Putamen (tissue), 1 donor: ENCODE measurements at regions not wholly inside any gene's neighbourhood (a gene's known extent, or its start where the extent isn't known, plus 50 kb on each side); places are given as distances from the start of the nearest gene placed in this dataset.

ENCODE experiments used
- DNase-seq: peaks from one replicate; pipeline ENCODE4 v3.0.0-alpha.2; 2016; ENCODE audit warnings: low spot score

GRCh38 chr9:91098203-91098850 is 263.4 kb downstream of the AUH start:
- DNase-seq: no peak

GRCh38 chr9:91099436-91099835 is 262.3 kb downstream of the AUH start:
- no peak for DNase-seq

- DNase-seq: no peak
Measured at GRCh38 chr9:91100878-91101450, 260.8 kb downstream of the AUH start.

- no peak for DNase-seq
Measured at GRCh38 chr9:91101611-91102168, 260.0 kb downstream of the AUH start.

- DNase-seq: no peak
Measured at GRCh38 chr9:91102269-91102668, 259.4 kb downstream of the AUH start.

DNA sequence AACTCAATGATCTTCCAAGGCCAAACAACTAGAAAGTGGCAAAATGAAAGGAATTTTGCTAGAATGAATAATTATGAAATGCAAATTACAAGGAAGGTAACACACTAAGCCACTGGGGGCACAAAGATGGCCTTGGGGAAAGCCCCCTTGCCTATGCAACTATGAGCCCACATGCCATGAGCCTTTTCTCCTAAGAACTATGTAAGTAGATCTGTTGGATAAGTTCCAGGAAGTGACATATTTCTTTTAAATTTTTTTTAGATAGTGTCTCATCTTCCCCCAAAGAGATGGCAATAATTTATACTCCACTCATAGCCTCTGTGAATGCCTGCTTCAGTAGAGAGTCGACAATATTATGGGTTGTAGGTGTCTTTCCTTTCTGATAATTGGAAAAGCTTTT is 257.8 kb downstream of the AUH start:
- no peak for DNase-seq

DNA sequence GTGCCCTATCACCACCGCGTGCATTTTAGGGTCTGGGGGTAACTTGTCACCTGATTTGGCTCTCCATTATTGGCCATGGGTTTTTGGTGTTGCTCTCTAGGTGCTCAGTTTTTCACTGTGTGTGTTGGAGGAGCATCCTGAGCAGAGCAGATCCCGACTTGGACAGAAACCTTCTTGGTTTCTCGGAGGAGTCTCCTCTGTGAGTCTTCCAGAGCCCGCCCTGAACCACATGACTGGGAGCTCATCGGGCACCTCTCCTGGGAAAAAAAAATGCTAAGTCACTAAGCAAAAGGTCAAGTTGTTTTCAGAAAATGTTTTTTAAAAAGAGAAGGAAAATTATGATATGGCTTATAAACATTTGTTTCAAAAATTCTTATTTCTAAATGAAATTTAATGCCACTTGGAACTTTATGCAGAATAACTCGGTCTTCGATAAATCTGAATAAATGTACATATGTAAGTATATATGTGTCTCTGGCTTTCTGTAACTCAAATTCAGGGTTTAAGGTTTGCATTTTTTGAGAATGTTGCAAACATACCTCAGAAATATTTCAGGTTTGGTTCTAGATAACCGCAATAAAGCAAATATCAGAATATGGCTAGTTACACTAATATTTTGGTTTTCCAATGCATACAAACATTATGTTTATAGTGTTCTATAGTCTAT is 255.2 kb downstream of the AUH start:
- DNase-seq: no peak

GRCh38 chr9:91111226-91111625 is 250.5 kb downstream of the AUH start:
- DNase-seq: no peak

DNA sequence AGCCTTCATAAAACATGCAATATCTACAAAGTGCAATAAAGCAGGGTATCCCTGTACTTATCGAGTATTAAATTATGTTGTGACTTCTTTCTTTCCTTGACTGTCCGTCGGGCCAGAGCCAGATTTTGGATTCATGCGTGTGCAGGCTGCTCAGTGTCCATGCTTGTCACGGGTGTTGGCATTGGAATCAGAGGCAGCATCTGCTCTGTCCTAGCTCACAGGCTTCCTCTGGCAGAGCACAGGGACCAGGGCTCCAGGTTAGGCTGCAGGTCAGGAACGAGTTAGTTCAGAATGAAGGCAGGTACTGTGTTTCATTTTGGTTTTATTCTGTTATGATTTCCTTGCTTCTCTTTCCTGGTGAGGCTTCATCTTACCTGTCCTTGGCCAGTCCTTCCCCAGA is 249.8 kb downstream of the AUH start:
- DNase-seq: no peak

GRCh38 chr9:91113016-91113415 is 248.7 kb downstream of the AUH start:
- no peak for DNase-seq

GRCh38 chr9:91114450-91114849 is 247.3 kb downstream of the AUH start:
- no peak for DNase-seq

DNA sequence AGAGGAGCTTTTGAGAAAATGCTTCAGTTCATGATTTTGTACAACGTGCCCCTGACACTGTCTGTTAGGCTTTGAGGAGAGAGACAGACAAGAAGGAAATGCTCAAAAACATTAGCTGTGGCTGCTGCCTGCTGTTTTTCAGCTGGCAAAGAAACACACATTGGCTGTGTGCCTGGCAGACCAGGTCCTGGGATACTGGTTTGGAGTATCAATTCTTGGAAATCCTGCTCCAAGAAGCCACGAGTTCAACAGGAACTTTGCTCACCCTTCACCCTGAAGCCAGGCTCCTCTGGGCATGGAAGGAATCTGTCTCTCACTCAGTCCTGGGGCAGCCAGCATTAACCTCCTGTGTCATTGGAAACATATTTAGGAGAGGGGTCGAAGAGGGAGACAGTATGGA is 245.5 kb downstream of the AUH start:
- DNase-seq: no peak

DNA sequence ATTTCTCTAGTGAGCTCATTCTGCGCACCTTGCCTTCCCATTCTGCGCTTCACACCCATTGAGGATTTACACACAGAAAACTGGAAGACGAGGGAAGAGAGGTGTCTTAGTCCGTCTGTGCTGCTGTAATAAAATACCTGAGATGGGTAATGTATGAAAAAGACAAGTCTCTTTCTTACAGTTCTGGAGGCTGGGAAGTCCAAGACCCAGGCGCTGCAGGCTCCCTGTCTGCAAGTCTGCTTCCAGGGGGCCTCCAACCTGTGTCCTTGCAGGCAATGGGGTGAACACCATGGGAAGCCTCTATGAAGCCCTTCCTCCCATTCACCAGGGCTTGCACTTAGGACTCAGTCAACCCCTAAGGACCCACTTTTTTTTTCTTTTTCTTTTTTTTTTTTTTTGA is 245.0 kb downstream of the AUH start:
- no peak for DNase-seq

DNA sequence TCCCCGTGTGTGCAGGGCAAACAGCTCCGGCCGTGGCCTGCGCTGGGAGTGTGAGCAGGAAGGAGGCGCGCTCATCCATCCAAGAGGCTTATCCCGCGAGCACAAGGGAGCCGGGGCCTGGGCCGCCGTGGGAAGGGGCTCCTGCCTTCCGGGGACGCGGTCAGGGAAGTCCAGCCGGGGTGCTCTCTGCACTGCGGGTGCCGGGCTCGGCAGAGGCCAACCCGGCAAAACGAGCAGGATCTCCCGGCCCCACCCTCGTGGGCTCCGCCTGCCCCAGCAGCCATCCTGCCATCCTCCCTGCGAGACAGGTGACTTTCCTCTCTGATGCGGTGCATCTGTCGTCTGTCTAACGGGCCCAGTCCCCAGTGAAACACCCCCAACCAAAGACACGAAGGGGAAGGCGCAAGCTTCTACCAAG is 244.2 kb downstream of the AUH start:
- no peak for DNase-seq

DNA sequence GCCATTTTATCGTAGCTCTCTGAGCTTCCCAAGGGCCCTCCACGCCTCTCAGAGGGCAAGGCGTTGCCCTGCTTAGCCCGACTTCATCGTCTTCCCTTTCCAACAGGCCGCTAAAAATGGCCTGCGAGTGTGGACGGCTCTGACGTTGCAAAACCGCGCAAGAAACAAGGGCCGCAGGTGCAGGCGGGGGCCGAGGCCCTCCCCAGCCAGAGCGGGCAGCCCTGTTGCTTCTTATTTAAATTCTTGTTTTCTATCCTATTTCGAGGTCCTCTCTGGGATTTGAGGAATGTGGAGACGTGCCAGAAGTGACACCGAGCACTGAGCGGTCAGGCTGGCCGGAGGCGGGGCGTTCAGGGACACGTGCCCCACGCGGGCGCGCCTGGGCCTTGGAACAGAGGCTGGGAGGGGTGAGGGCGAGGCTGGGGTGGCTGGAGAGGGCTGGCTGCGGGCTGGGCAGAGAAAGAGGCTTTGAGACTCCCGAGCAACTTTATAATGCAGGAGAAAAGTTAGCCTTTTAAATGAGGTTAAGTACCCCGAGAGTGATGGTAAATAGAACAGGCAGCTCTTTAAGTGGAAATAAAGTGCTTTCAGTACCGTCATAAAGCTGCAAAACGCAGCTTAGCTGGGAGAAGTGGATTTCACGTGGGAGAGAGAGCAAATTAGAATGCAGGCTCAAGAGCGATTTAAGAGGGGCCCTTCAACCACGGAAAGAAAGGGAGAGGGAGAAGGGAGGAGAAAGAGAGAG is 243.6 kb downstream of the AUH start:
- DNase-seq: peak; percentile 48

GRCh38 chr9:91118704-91119025 is 243.1 kb downstream of the AUH start:
- no peak for DNase-seq

GRCh38 chr9:91119142-91119541 is 242.6 kb downstream of the AUH start:
- DNase-seq: no peak

DNA sequence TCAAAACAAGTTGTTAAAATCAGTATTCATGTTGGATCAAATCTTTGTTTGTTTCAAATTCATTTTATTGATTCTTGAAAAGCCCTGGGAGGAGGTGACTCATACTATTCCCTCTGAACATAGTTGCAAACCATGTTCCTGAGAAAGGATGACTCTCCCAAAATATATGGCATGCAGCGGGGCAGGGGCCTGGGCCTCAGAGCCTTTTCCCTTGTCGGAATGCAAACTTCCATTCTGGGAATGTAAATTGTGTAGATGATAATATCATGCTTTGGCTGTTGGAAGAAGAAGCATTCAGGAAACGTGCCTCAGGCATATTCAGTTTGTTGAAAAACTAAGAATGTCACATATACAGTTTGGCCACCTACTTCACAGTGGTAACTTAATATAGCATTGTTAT is 242.0 kb downstream of the AUH start:
- DNase-seq: no peak

DNA sequence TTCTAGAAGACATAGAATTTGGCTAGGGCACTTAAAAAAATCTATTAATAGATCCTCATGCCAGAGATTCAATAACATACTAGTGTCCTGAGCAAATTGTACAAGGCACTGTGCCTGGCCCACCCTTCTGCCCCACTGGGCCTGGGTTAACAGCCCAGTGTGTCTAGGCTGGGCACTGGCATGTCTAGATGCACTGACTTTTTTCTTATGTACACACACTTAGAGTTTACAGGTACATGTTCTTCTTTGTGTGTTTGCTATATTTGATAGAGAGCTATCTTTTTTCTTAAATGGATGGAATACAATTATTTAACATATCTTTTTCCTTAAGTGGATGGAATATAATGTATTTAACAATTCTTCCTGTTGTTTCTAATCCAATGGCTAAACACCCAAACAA is 241.5 kb downstream of the AUH start:
- DNase-seq: no peak

- DNase-seq: no peak
Measured at GRCh38 chr9:91122755-91123154, 239.0 kb downstream of the AUH start.

DNA sequence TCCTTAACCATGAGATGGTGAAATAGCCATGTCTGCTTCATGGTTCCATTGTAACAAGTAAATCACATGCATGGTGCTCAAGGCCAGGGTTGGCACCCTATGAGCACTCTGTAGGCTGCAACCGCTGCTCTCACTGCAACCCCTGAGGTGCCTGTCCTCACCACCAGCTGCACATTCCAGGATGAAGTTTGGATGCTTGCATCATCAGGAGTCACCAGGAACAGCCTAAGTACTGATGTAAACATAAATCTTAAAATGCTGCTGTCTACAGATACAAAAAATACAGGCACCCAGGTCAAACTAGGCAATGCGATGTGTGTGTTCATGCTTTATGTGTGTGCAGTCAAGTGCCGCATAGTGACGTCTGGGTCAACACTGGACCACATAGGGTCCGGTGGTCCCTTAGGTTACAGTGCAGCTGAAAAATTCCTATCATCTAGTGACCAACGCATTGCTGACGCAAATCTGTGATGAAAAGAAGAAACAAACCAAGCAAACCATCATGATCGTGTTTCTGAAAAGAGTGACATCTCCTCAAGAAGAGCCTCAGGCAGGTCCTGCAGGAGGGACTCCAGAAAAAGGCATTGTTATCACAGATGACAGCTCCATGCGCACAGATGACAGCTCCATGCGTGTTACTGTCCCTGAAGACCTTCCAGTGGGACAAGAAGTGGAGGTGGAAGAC is 234.8 kb downstream of the AUH start:
- no peak for DNase-seq

- DNase-seq: no peak
Measured at GRCh38 chr9:91127653-91128052, 234.1 kb downstream of the AUH start.
